ENCODE measurements at regions not wholly inside any gene's neighbourhood (a gene's known extent, or its start where the extent isn't known, plus 50 kb on each side); places are given as distances from the start of the nearest gene placed in this dataset.

GRCh38 chr2:215579809-215580208 lies 143.9 kb upstream of the FN1 start:
- no peak for DNase-seq (ENCODE audit: insufficient read length, low spot score, missing footprints)
- Histone ChIP-seq H4K20me1 (ENCODE audit: insufficient read depth, low read length) (no peaks in the 10 kb centered on the region), H3K4me3 (ENCODE audit: insufficient read depth, low read length) (no peak overlapping the region), H3K36me3 (ENCODE audit: insufficient read depth, low read length) (no peaks in the 10 kb centered on the region), H3K27me3 (ENCODE audit: insufficient read depth, low read length) (no peaks in the 10 kb centered on the region), H3K27ac (ENCODE audit: low read depth, low read length) (peak overlapping the region; percentile 80), H3K4me1 (ENCODE audit: insufficient read depth, low read length) (peaks cover 14% of the 10 kb centered on the region), H3K9me3 (ENCODE audit: low read depth, low read length) (no peaks in the 10 kb centered on the region), H2AFZ (ENCODE audit: low read length) (no peak overlapping the region), H3K79me2 (ENCODE audit: insufficient read depth, low read length) (no peaks in the 10 kb centered on the region), H3K4me2 (ENCODE audit: insufficient read depth, low read length) (peak overlapping the region; percentile 54)
- TF ChIP-seq CTCF (IDR thresholded peaks at IDR 0.05; ENCODE audit: extremely low read depth, low read depth, low read length) = no peak

GRCh38 chr2:215577356-215577755 lies 141.5 kb upstream of the FN1 start:
- Histone ChIP-seq H3K4me1 (ENCODE audit: insufficient read depth, low read length) (peaks cover 14% of the 10 kb centered on the region), H3K36me3 (ENCODE audit: insufficient read depth, low read length) (no peaks in the 10 kb centered on the region), H2AFZ (ENCODE audit: low read length) (no peak overlapping the region), H3K4me2 (ENCODE audit: insufficient read depth, low read length) (no peak overlapping the region), H3K4me3 (ENCODE audit: insufficient read depth, low read length) (no peak overlapping the region), H4K20me1 (ENCODE audit: insufficient read depth, low read length) (no peaks in the 10 kb centered on the region), H3K27ac (ENCODE audit: low read depth, low read length) (peak overlapping the region; percentile 7), H3K9me3 (ENCODE audit: low read depth, low read length) (no peaks in the 10 kb centered on the region), H3K27me3 (ENCODE audit: insufficient read depth, low read length) (no peaks in the 10 kb centered on the region), H3K79me2 (ENCODE audit: insufficient read depth, low read length) (no peaks in the 10 kb centered on the region)
- DNase-seq (ENCODE audit: insufficient read length, low spot score, missing footprints) = peak; percentile 76
- TF ChIP-seq CTCF (IDR thresholded peaks at IDR 0.05; ENCODE audit: extremely low read depth, low read depth, low read length) = no peak

- no peaks in the 10 kb centered on the region for H3K9me3 ChIP-seq (ENCODE audit: low read depth, low read length)
- peaks cover 14% of the 10 kb centered on the region for H3K4me1 ChIP-seq (ENCODE audit: insufficient read depth, low read length)
- no peak overlapping the region for H3K27ac ChIP-seq (ENCODE audit: low read depth, low read length)
- H3K36me3 ChIP-seq (ENCODE audit: insufficient read depth, low read length) = no peaks in the 10 kb centered on the region
- H3K27me3 ChIP-seq (ENCODE audit: insufficient read depth, low read length) = no peaks in the 10 kb centered on the region
- no peak for TF ChIP-seq CTCF (IDR thresholded peaks at IDR 0.05; ENCODE audit: extremely low read depth, low read depth, low read length)
- H3K79me2 ChIP-seq (ENCODE audit: insufficient read depth, low read length) = no peaks in the 10 kb centered on the region
- no peaks in the 10 kb centered on the region for H4K20me1 ChIP-seq (ENCODE audit: insufficient read depth, low read length)
- H3K4me2 ChIP-seq (ENCODE audit: insufficient read depth, low read length) = no peak overlapping the region
- no peak for DNase-seq (ENCODE audit: insufficient read length, low spot score, missing footprints)
- no peak overlapping the region for H2AFZ ChIP-seq (ENCODE audit: low read length)
- no peak overlapping the region for H3K4me3 ChIP-seq (ENCODE audit: insufficient read depth, low read length)
These were observed 140.7 kb upstream of the FN1 start for GRCh38 chr2:215576572-215576971.

- H3K36me3 ChIP-seq (ENCODE audit: insufficient read depth, low read length) = no peaks in the 10 kb centered on the region
- H3K27me3 ChIP-seq (ENCODE audit: insufficient read depth, low read length) = no peaks in the 10 kb centered on the region
- DNase-seq (ENCODE audit: insufficient read length, low spot score, missing footprints) = no peak
- H3K9me3 ChIP-seq (ENCODE audit: low read depth, low read length) = no peaks in the 10 kb centered on the region
- H3K79me2 ChIP-seq (ENCODE audit: insufficient read depth, low read length) = no peaks in the 10 kb centered on the region
- H2AFZ ChIP-seq (ENCODE audit: low read length) = no peak overlapping the region
- H3K4me1 ChIP-seq (ENCODE audit: insufficient read depth, low read length) = no peaks in the 10 kb centered on the region
- no peak overlapping the region for H3K27ac ChIP-seq (ENCODE audit: low read depth, low read length)
- H3K4me3 ChIP-seq (ENCODE audit: insufficient read depth, low read length) = no peak overlapping the region
- TF ChIP-seq CTCF (IDR thresholded peaks at IDR 0.05; ENCODE audit: extremely low read depth, low read depth, low read length) = no peak
- no peak overlapping the region for H3K4me2 ChIP-seq (ENCODE audit: insufficient read depth, low read length)
- no peaks in the 10 kb centered on the region for H4K20me1 ChIP-seq (ENCODE audit: insufficient read depth, low read length)
These were observed 137.6 kb upstream of the FN1 start for GRCh38 chr2:215573496-215573895.

All from osteoblast (primary cell).